CD4-positive, alpha-beta T cell (primary cell): ENCODE measurements at regions not wholly inside any gene's neighbourhood (a gene's known extent, or its start where the extent isn't known, plus 50 kb on each side); places are given as distances from the start of the nearest gene placed in this dataset.

Experiments
- ATAC-seq: fragments of 200-7000 bp; cut with Tn5 transposase; one replicate; pipeline ENCODE4 v1.10.0; 2022; ENCODE audit warnings: mild to moderate bottlenecking; ENCODE audit not compliant: poor library complexity
- CTCF ChIA-PET: fragments of 350-600 bp; sonication (Branson Sonifier 250); formaldehyde crosslinking; loops from one replicate; lab custom pipeline; 2021; ENCODE audit warnings: antibody characterized with exemption, inconsistent platforms; lab: Charles Lee
- POLR2A ChIA-PET: fragments of 350-600 bp; sonication (Branson Sonifier 250); formaldehyde crosslinking; loops from one replicate; lab custom pipeline; 2021; ENCODE audit warnings: antibody characterized with exemption, inconsistent platforms; lab: Charles Lee
- DNase-seq, 14 experiments: peaks; one replicate each; pipeline ENCODE4 v3.0.0-alpha.2; 2013 to 2020; ENCODE audit warnings: mixed read lengths in 2 of 14
- H3K27ac ChIP-seq, 2 donors: one replicate each; pipeline versions ENCODE4 v1.5.1 to v1.7.0; 2013; ENCODE audit warnings: low read length in 2 of 2, low read depth in 1 of 2, mild to moderate bottlenecking in 1 of 2
- H3K27me3 ChIP-seq, 2 experiments: 1 replicate in 1 of 2; 2 replicates in 1 of 2; pipeline versions ENCODE4 v1.6.1 to v1.7.0; 2013; ENCODE audit warnings: low read length in 2 of 2, control low read depth in 1 of 2, mild to moderate bottlenecking in 1 of 2, moderate library complexity in 1 of 2; ENCODE audit not compliant: insufficient read depth in 2 of 2, control insufficient read depth in 1 of 2
- H3K36me3 ChIP-seq: one replicate; pipeline ENCODE4 v1.6.1; 2013; ENCODE audit warnings: low read length, control low read depth; ENCODE audit not compliant: insufficient read depth
- H3K4me1 ChIP-seq: one replicate; pipeline ENCODE4 v1.6.1; 2013; ENCODE audit warnings: low read length, control low read depth; ENCODE audit not compliant: insufficient read depth
- H3K4me3 ChIP-seq: one replicate; pipeline ENCODE4 v1.5.1; 2013; ENCODE audit warnings: mild to moderate bottlenecking, low read length, moderate library complexity
- H3K9me3 ChIP-seq, 2 experiments: 1 replicate in 1 of 2; 2 replicates in 1 of 2; pipeline versions ENCODE4 v1.6.1 to v1.7.0; 2013; ENCODE audit warnings: low read length in 2 of 2, mild to moderate bottlenecking in 2 of 2, control low read depth in 1 of 2, moderate library complexity in 1 of 2; ENCODE audit not compliant: control insufficient read depth in 1 of 2, insufficient read depth in 1 of 2
- H3K27ac Mint-ChIP-seq: one replicate; pipeline ENCODE4 v1.8.0; 2020; ENCODE audit warnings: mixed read lengths
- H3K27me3 Mint-ChIP-seq: one replicate; pipeline ENCODE4 v1.8.0; 2021; ENCODE audit warnings: mixed read lengths
- H3K36me3 Mint-ChIP-seq: one replicate; pipeline ENCODE4 v1.8.0; 2021; ENCODE audit warnings: low read depth, mixed read lengths
- H3K4me1 Mint-ChIP-seq: one replicate; pipeline ENCODE4 v1.8.0; 2021; ENCODE audit warnings: low read depth, mixed read lengths
- H3K4me3 Mint-ChIP-seq: one replicate; pipeline ENCODE4 v1.8.0; 2020; ENCODE audit warnings: mild to moderate bottlenecking, mixed read lengths
- H3K9me3 Mint-ChIP-seq: one replicate; pipeline ENCODE4 v1.8.0; 2020; ENCODE audit warnings: mixed read lengths
- intact Hi-C, 2 experiments: fragments of 100-400 bp; cut with DNase I in 1 of 2; cut with micrococcal nuclease in 1 of 2; formaldehyde crosslinking; loops; one replicate each; pipeline versions ENCODE4 v1.15.1 to v1.9.0; 2023 to 2025; cut with DNase I, micrococcal nuclease
- TF ChIP-seq, protein P1 (sequence below): fragments of 200-600 bp; IDR thresholded peaks from one replicate; pipeline ENCODE4 v1.8.0; 2022; ENCODE audit warnings: antibody characterized with exemption, mild to moderate bottlenecking

DNA sequence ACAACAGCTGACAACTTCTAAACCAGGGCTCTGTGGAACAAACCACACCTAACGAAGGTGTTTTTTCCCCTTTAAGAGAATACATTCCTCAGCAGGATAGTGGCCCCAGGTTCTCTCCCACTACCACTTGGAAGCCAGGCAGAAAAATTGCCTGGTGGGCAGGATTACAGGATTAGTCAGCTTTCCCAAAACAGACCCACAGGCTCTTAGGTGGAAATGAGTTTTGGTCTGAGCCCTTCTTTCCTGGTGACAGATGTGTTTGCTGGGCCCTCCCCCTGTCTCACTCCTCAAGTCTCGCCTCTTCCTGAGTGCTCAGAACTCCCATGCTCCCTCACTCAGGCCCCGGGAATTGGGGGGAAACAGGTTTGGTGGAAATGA lies 139.4 kb upstream of the HAAO start:
- H3K27ac Mint-ChIP-seq = no peak overlapping the region
- intact Hi-C loops = no loop called here
- H3K27me3 ChIP-seq = no peaks in the 10 kb centered on the region
- H3K36me3 ChIP-seq = no peaks in the 10 kb centered on the region
- no peak overlapping the region for H3K4me3 ChIP-seq
- POLR2A ChIA-PET = interaction anchor here (1.0 kb wide), 1 partner anchor 13 kb away, joined by 3 read pairs; no protein-coding TSS in a partner anchor
- ATAC-seq (no peak), DNase-seq (no peak)
- no peak overlapping the region for H3K4me3 Mint-ChIP-seq
- no peaks in the 10 kb centered on the region for H3K9me3 Mint-ChIP-seq
- CTCF ChIA-PET = no interaction called here
- no peaks in the 10 kb centered on the region for H3K27me3 Mint-ChIP-seq
- TF ChIP-seq, protein P1, sequence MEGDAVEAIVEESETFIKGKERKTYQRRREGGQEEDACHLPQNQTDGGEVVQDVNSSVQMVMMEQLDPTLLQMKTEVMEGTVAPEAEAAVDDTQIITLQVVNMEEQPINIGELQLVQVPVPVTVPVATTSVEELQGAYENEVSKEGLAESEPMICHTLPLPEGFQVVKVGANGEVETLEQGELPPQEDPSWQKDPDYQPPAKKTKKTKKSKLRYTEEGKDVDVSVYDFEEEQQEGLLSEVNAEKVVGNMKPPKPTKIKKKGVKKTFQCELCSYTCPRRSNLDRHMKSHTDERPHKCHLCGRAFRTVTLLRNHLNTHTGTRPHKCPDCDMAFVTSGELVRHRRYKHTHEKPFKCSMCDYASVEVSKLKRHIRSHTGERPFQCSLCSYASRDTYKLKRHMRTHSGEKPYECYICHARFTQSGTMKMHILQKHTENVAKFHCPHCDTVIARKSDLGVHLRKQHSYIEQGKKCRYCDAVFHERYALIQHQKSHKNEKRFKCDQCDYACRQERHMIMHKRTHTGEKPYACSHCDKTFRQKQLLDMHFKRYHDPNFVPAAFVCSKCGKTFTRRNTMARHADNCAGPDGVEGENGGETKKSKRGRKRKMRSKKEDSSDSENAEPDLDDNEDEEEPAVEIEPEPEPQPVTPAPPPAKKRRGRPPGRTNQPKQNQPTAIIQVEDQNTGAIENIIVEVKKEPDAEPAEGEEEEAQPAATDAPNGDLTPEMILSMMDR = no peak
- H3K9me3 ChIP-seq = no peaks in the 10 kb centered on the region
- H3K36me3 Mint-ChIP-seq = no peaks in the 10 kb centered on the region
- no peaks in the 10 kb centered on the region for H3K4me1 ChIP-seq
- H3K27ac ChIP-seq = no peak overlapping the region
- H3K4me1 Mint-ChIP-seq = no peaks in the 10 kb centered on the region

DNA sequence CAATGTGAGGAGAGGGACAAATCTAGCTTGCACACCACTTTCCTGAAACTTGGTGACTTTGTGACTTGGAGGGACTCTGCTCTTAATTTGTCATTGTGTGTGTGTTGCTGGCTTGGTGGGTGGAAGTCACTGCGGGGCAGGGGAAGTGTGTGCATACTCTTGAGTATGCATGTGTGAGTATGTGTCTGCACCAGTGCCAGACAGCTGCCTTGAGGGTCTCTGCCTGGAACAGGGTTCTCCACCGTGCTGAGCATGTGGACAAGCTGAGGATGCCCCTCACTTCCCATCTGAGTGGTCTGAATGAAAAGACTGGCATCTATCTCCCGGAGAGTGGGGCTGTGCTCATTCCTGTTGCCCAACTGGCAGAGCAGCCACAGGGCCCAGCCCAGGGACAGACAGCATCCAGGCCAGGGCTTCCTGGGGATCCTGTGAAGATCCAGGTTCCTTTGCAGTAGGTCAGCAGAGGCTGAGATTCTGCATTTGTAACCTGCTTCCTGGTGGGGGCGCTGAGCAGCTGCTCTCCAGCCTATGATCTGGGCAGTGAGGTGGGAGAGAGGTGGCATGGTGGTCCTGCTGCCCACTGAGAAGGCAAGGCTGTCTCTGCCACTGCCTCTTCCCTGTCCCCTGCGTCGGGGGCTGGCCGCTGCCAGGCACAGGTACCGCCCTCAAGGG lies 138.9 kb upstream of the HAAO start:
- no peak overlapping the region for H3K27ac Mint-ChIP-seq
- intact Hi-C loops = no loop called here

DNA sequence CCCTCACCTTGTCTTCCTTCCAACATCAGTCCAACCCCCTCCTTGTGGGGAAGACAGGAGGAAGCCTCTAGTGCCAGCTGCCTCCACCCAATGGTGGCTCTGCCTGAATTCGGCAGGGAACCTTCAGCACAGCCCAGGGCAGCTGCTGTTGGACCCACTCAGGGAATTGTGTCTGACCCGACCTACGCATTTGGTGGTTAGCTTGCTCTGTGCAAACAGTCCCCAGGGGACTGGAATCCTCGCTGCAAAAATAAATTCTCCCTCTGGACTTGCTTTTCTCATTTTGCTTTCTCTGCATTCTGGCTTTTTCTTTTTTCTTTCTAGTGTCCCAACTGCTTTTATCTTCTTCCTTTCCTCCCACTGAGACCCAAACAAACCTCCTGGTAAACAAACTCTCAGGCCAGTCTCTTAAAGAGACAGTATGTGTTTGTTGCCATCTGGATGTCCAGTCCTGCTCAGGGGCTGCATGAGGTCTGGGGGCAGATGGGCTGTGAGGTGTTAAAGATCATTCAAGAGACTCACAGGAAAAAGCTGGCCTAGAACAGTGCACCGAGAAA lies 137.7 kb upstream of the HAAO start:
- no peaks in the 10 kb centered on the region for H3K27me3 ChIP-seq
- no peaks in the 10 kb centered on the region for H3K9me3 ChIP-seq

More for the DNA sequence above, 138.9 kb upstream of the HAAO start:
- Mint-ChIP-seq H3K36me3 (no peaks in the 10 kb centered on the region), H3K4me1 (no peaks in the 10 kb centered on the region), H3K9me3 (no peaks in the 10 kb centered on the region), H3K4me3 (no peak overlapping the region), H3K27me3 (no peaks in the 10 kb centered on the region)
- H3K4me1 ChIP-seq = no peaks in the 10 kb centered on the region
- DNase-seq = no peak
- ChIA-PET CTCF (no interaction called here), POLR2A (interaction anchor here (1.0 kb wide), 1 partner anchor 14 kb away, joined by 3 read pairs; no protein-coding TSS in a partner anchor)
- TF ChIP-seq, protein P1 = no peak
- no peak for ATAC-seq
- H3K36me3 ChIP-seq = no peaks in the 10 kb centered on the region
- no peaks in the 10 kb centered on the region for H3K27me3 ChIP-seq
- no peak overlapping the region for H3K4me3 ChIP-seq
- H3K9me3 ChIP-seq = no peaks in the 10 kb centered on the region
- H3K27ac ChIP-seq = no peak overlapping the region

More for the DNA sequence above, 137.7 kb upstream of the HAAO start:
- Mint-ChIP-seq H3K4me1 (no peaks in the 10 kb centered on the region), H3K9me3 (no peaks in the 10 kb centered on the region), H3K36me3 (no peaks in the 10 kb centered on the region), H3K27me3 (no peaks in the 10 kb centered on the region), H3K4me3 (no peak overlapping the region), H3K27ac (no peak overlapping the region)
- H3K4me1 ChIP-seq = no peaks in the 10 kb centered on the region
- POLR2A ChIA-PET = no interaction called here
- no peak overlapping the region for H3K4me3 ChIP-seq
- DNase-seq (no peak), ATAC-seq (no peak)
- TF ChIP-seq, protein P1 = no peak
- intact Hi-C loops = no loop called here
- no peak overlapping the region for H3K27ac ChIP-seq
- CTCF ChIA-PET = no interaction called here
- no peaks in the 10 kb centered on the region for H3K36me3 ChIP-seq
